ENCODE measurements at regions not wholly inside any gene's neighbourhood (a gene's known extent, or its start where the extent isn't known, plus 50 kb on each side); places are given as distances from the start of the nearest gene placed in this dataset.

- DNase-seq, result peak in 1 of 42 donors; percentile 12
- intact Hi-C loops (cut with DNase I), result no loop called here
Observed at GRCh38 chr22:44424867-44425693, 73.0 kb downstream of the RTL6 start.

- intact Hi-C loops (cut with DNase I), result no loop called here
- DNase-seq, result no peak
Observed at GRCh38 chr22:44424359-44424682, 73.7 kb downstream of the RTL6 start.

- peak in 1 of 42 donors; percentile 1 for DNase-seq
- intact Hi-C loops (cut with DNase I), result no loop called here
Observed at GRCh38 chr22:44423556-44424358, 74.3 kb downstream of the RTL6 start.

- intact Hi-C loops (cut with DNase I), result no loop called here
- no peak for DNase-seq
Observed at GRCh38 chr22:44422746-44423380, 75.2 kb downstream of the RTL6 start.

- intact Hi-C loops (cut with DNase I), result no loop called here
- DNase-seq, result no peak
Observed at GRCh38 chr22:44419429-44419828, 78.6 kb downstream of the RTL6 start.

- intact Hi-C loops (cut with DNase I), result no loop called here
- no peak for DNase-seq
Observed at GRCh38 chr22:44413211-44413610, 84.8 kb downstream of the RTL6 start.

- intact Hi-C loops (cut with DNase I), result no loop called here
- DNase-seq, result no peak
Observed at GRCh38 chr22:44412136-44412731, 85.8 kb downstream of the RTL6 start.

- intact Hi-C loops (cut with DNase I), result no loop called here
Observed at GRCh38 chr22:44411226-44412135, 86.6 kb downstream of the RTL6 start.

GRCh38 chr22:44410451-44410991 is 87.5 kb downstream of the RTL6 start:
- peak in 1 of 42 donors; percentile 14 for DNase-seq
- intact Hi-C loops (cut with DNase I), result no loop called here

More at GRCh38 chr22:44411226-44412135, 86.6 kb downstream of the RTL6 start:
- no peak for DNase-seq

- intact Hi-C loops (cut with DNase I), result no loop called here
- DNase-seq, result no peak
Observed at GRCh38 chr22:44409974-44410316, 88.1 kb downstream of the RTL6 start.

- DNase-seq, result no peak
- intact Hi-C loops (cut with DNase I), result no loop called here
Observed at GRCh38 chr22:44409211-44409973, 88.6 kb downstream of the RTL6 start.

- intact Hi-C loops (cut with DNase I), result no loop called here
- DNase-seq, result no peak
Observed at GRCh38 chr22:44408829-44409192, 89.2 kb downstream of the RTL6 start.

GRCh38 chr22:44407987-44408828 is 89.8 kb downstream of the RTL6 start:
- DNase-seq, result no peak
- intact Hi-C loops (cut with DNase I), result no loop called here

- intact Hi-C loops (cut with DNase I), result no loop called here
- no peak for DNase-seq
Observed at GRCh38 chr22:44407171-44407986, 90.7 kb downstream of the RTL6 start.

- intact Hi-C loops (cut with DNase I), result no loop called here
- no peak for DNase-seq
Observed at GRCh38 chr22:44406341-44407170, 91.5 kb downstream of the RTL6 start.
